ENCODE measurements at regions not wholly inside any gene's neighbourhood (a gene's known extent, or its start where the extent isn't known, plus 50 kb on each side); places are given as distances from the start of the nearest gene placed in this dataset.

GRCh38 chr12:42786400-42787148, 197.0 kb upstream of the PRICKLE1 start:
- no peak for DNase-seq

- DNase-seq: no peak
Observed at GRCh38 chr12:42785944-42786343, 196.4 kb upstream of the PRICKLE1 start.

GRCh38 chr12:42780671-42781070, 191.1 kb upstream of the PRICKLE1 start:
- DNase-seq: peak; percentile 13

- no peak for DNase-seq
Observed at GRCh38 chr12:42779186-42779859, 189.8 kb upstream of the PRICKLE1 start.

GRCh38 chr12:42776396-42776795, 186.8 kb upstream of the PRICKLE1 start:
- no peak for DNase-seq

- no peak for DNase-seq
Observed at GRCh38 chr12:42774238-42774637, 184.7 kb upstream of the PRICKLE1 start.

GRCh38 chr12:42770261-42770660, 180.7 kb upstream of the PRICKLE1 start:
- DNase-seq: no peak

- no peak for DNase-seq
Observed at GRCh38 chr12:42769455-42769854, 179.9 kb upstream of the PRICKLE1 start.

GRCh38 chr12:42767998-42768397, 178.5 kb upstream of the PRICKLE1 start:
- DNase-seq: no peak

GRCh38 chr12:42767326-42767954, 177.9 kb upstream of the PRICKLE1 start:
- DNase-seq: no peak

- DNase-seq: no peak
Observed at GRCh38 chr12:42766754-42767153, 177.2 kb upstream of the PRICKLE1 start.

- DNase-seq: no peak
Observed at GRCh38 chr12:42766026-42766425, 176.5 kb upstream of the PRICKLE1 start.

GRCh38 chr12:42763682-42764081, 174.1 kb upstream of the PRICKLE1 start:
- DNase-seq: no peak

- DNase-seq: no peak
Observed at GRCh38 chr12:42762395-42762925, 172.9 kb upstream of the PRICKLE1 start.

- DNase-seq: no peak
Observed at GRCh38 chr12:42761601-42762350, 172.2 kb upstream of the PRICKLE1 start.

- DNase-seq: no peak
Observed at GRCh38 chr12:42761086-42761485, 171.5 kb upstream of the PRICKLE1 start.

- no peak for DNase-seq
Observed at GRCh38 chr12:42760550-42760949, 171.0 kb upstream of the PRICKLE1 start.

GRCh38 chr12:42759622-42760273, 170.2 kb upstream of the PRICKLE1 start:
- no peak for DNase-seq

GRCh38 chr12:42758806-42759205, 169.3 kb upstream of the PRICKLE1 start:
- no peak for DNase-seq

GRCh38 chr12:42757624-42758119, 168.1 kb upstream of the PRICKLE1 start:
- DNase-seq: no peak

GRCh38 chr12:42756841-42757623, 167.5 kb upstream of the PRICKLE1 start:
- no peak for DNase-seq
